HFFc6 (cell line): ENCODE measurements at regions not wholly inside any gene's neighbourhood (a gene's known extent, or its start where the extent isn't known, plus 50 kb on each side); places are given as distances from the start of the nearest gene placed in this dataset.

Experiments
- DNase-seq: peaks from one replicate; pipeline ENCODE4 v3.0.0-alpha.2; 2018
- H3K27ac Mint-ChIP-seq: 2 replicates; pipeline ENCODE4 v1.8.0; 2020; ENCODE audit warnings: mild to moderate bottlenecking, mixed read lengths
- H3K27me3 Mint-ChIP-seq: 2 replicates; pipeline ENCODE4 v1.8.0; 2021; ENCODE audit warnings: mild to moderate bottlenecking, moderate library complexity, mixed read lengths; ENCODE audit not compliant: insufficient read depth
- H3K36me3 Mint-ChIP-seq: 2 replicates; pipeline ENCODE4 v1.8.0; 2021; ENCODE audit warnings: low read depth, mixed read lengths
- H3K4me1 Mint-ChIP-seq: 2 replicates; pipeline ENCODE4 v1.8.0; 2020; ENCODE audit warnings: low read depth, mixed read lengths
- H3K4me3 Mint-ChIP-seq: 2 replicates; pipeline ENCODE4 v1.8.0; 2020; ENCODE audit warnings: mild to moderate bottlenecking, moderate library complexity, mixed read lengths
- H3K9me3 Mint-ChIP-seq: 2 replicates; pipeline ENCODE4 v1.8.0; 2020; ENCODE audit warnings: mild to moderate bottlenecking, mixed read lengths
- TF ChIP-seq, protein P1 (sequence below): fragments of 200-600 bp; sonication (generic); IDR thresholded peaks from 2 replicates; pipeline ENCODE4 v1.5.0; 2021; ENCODE audit warnings: antibody characterized with exemption, mild to moderate bottlenecking

DNA sequence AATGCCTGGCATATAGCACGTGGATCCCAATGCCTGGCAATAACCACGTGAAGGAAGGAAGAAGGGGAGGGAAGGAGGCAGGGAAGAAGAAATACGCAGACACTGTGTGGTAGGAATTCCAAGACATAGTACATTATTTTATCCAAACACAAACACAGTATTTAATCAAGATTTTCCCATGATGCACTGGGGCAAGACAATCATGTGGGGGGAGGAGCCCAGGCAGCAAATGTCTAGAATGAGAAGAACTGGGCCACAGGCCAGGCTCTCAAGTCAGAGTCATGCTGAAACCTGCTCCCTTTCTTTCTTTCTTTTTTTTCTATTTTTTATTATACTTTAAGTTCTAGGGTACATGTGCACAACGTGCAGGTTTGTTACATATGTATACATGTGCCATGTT, 717.9 kb downstream of the UQCRFS1 start:
- no peaks in the 10 kb centered on the region; the same call in 1 of the 2 replicates for H3K36me3 Mint-ChIP-seq
- TF ChIP-seq, protein P1, sequence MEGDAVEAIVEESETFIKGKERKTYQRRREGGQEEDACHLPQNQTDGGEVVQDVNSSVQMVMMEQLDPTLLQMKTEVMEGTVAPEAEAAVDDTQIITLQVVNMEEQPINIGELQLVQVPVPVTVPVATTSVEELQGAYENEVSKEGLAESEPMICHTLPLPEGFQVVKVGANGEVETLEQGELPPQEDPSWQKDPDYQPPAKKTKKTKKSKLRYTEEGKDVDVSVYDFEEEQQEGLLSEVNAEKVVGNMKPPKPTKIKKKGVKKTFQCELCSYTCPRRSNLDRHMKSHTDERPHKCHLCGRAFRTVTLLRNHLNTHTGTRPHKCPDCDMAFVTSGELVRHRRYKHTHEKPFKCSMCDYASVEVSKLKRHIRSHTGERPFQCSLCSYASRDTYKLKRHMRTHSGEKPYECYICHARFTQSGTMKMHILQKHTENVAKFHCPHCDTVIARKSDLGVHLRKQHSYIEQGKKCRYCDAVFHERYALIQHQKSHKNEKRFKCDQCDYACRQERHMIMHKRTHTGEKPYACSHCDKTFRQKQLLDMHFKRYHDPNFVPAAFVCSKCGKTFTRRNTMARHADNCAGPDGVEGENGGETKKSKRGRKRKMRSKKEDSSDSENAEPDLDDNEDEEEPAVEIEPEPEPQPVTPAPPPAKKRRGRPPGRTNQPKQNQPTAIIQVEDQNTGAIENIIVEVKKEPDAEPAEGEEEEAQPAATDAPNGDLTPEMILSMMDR, result no peak
- H3K9me3 Mint-ChIP-seq, result peaks cover 38% of the 10 kb centered on the region
- no peak for DNase-seq
- H3K27ac Mint-ChIP-seq, result no peak overlapping the region
- no peak overlapping the region for H3K4me3 Mint-ChIP-seq
- no peaks in the 10 kb centered on the region for H3K4me1 Mint-ChIP-seq
- peaks cover 3% of the 10 kb centered on the region; the same call in 1 of the 2 replicates for H3K27me3 Mint-ChIP-seq

DNA sequence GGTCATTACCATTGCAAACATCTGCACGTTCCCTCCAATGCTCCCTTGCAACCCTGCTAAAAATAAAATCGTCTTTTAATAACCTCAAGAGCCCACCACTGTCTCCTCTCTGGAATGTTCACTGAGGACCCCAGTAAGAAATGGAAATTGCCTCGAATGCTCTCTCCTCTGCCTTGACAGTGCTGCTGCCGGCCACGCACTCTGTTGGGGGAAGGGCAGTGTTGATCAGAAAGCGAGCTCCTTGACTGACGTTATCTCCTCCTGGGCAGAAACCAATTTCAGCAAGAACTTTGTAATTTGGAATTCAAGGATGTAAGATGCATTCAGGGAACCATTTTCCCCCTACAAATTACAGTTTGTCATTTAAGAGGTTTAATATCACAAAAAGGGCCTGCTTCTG, 718.5 kb downstream of the UQCRFS1 start:
- TF ChIP-seq, protein P1, result no peak
- no peaks in the 10 kb centered on the region; the same call in 1 of the 2 replicates for H3K36me3 Mint-ChIP-seq
- H3K27ac Mint-ChIP-seq, result no peak overlapping the region
- peaks cover 38% of the 10 kb centered on the region for H3K9me3 Mint-ChIP-seq
- H3K4me3 Mint-ChIP-seq, result no peak overlapping the region
- peaks cover 3% of the 10 kb centered on the region; the same call in 1 of the 2 replicates for H3K27me3 Mint-ChIP-seq
- DNase-seq, result no peak
- H3K4me1 Mint-ChIP-seq, result no peaks in the 10 kb centered on the region

DNA sequence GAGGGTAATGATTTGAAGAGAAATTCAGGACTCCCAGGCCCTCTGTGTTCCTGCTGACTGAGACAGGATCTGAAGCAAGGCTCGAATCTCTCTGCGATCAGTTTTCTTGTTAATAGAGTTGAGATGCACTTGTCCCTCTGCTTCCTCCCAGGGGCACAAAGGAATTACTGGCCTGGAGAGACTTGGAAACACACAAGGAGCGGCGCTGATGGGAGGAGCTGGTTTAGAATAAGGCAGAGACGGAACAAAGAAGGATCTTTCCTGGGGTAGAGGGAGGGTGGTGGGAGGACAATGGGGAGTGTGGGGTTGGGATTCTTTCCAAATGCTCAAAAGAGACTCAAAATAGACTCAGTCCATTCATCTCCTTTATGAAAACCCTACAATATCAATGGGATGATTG, 719.1 kb downstream of the UQCRFS1 start:
- Mint-ChIP-seq H3K4me3 (no peak overlapping the region), H3K27ac (no peak overlapping the region)

DNA sequence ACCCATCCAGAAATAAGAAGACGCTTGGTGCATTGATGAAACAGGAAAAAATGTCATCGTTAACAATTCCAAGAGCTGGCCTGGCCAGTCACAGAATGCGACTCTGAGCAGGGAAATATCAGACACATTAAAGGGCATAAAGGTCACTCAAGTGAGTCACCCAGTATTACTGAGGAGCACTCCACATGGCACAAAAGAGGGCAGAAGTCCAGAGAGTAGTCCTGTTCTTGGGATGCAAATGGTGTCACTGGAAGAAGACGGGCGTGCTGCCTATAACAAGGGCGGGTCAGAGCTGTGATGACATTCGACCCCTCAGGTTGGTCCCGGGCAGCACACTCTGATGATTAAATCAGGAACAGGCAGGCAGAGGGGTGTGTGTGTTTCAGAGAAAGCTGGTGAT, 720.3 kb downstream of the UQCRFS1 start:
- Mint-ChIP-seq H3K4me1 (no peaks in the 10 kb centered on the region), H3K27ac (no peak overlapping the region), H3K36me3 (no peaks in the 10 kb centered on the region; the same call in 1 of the 2 replicates), H3K27me3 (peaks cover 3% of the 10 kb centered on the region; the same call in 1 of the 2 replicates), H3K9me3 (peaks cover 46% of the 10 kb centered on the region), H3K4me3 (no peak overlapping the region)
- no peak for DNase-seq
- TF ChIP-seq, protein P1, result no peak

More for the DNA sequence above, 719.1 kb downstream of the UQCRFS1 start:
- Mint-ChIP-seq H3K4me1 (no peaks in the 10 kb centered on the region), H3K27me3 (peaks cover 3% of the 10 kb centered on the region; the same call in 1 of the 2 replicates), H3K36me3 (no peaks in the 10 kb centered on the region; the same call in 1 of the 2 replicates), H3K9me3 (peaks cover 42% of the 10 kb centered on the region)
- no peak for DNase-seq
- TF ChIP-seq, protein P1, result no peak

DNA sequence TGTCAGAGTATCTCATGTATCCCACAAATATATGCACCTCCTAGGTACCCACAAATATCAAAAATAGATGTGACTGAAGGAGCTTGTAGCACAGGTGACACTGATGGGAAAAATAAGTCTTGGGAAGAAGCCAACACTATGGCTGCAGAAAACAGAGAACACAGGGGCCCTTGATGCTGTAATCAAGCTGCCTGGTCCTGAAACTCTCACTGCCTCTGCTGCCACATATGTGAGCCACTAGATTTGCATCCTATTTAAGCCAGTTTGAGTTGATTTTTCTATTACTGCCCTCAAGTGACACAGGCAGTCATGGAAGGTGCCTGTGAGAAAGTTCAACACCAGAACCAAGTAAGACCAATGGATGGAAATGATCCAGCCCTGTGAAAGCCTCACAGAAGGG, 720.8 kb downstream of the UQCRFS1 start:
- no peak overlapping the region for H3K27ac Mint-ChIP-seq
- DNase-seq, result no peak
- H3K27me3 Mint-ChIP-seq, result peaks cover 3% of the 10 kb centered on the region; the same call in 1 of the 2 replicates
- H3K9me3 Mint-ChIP-seq, result peaks cover 46% of the 10 kb centered on the region
- TF ChIP-seq, protein P1, result no peak
- no peaks in the 10 kb centered on the region; the same call in 1 of the 2 replicates for H3K36me3 Mint-ChIP-seq
- H3K4me1 Mint-ChIP-seq, result no peaks in the 10 kb centered on the region
- no peak overlapping the region for H3K4me3 Mint-ChIP-seq
